Eye (tissue), 1 donor: ENCODE measurements at regions not wholly inside any gene's neighbourhood (a gene's known extent, or its start where the extent isn't known, plus 50 kb on each side); places are given as distances from the start of the nearest gene placed in this dataset.
"Not testable (repeated sequence)": the region's sequence is repeated elsewhere in the genome, so short reads cannot be mapped to it uniquely, and the experiment has no call there.

Source experiments
- DNase-seq: peaks from one replicate; pipeline ENCODE4 v3.0.0-alpha.2; 2015

DNA sequence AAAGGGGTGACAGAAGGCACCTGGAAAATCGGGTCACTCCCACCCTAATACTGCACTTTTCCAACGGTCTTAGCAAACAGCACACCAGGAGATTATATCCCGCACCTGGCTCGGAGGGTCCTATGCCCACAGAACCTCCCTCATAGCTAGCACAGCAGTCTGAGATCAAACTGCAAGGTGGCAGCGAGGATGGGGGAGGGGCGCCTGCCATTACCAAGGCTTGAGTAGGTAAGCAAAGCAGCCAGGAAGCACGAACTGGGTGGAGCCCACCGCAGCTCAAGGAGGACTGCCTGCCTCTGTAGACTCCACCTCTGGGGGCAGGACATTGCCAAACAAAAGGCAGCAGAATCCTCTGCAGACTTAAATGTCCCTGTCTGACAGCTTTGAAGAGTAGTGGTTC lies 101.8 kb downstream of the TBX20 start:
- not testable (repeated sequence) for DNase-seq

DNA sequence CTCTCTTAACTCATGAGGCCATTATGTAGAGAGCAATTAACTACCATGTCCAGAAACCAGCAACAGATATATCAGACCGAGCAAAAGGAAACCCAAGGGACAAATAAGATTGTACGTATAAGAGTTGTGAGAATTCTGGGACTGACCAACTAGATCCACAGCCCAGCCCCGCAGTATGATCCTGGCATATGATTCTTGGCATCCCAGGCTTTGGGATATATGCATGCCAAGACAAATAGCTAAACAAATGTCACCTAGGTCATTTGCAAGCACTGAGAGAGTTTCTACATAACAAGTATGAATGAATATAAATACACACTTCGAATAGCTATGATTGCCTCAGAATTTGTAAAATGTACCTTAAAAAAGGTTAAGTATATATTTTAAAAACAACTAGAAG lies 105.9 kb downstream of the TBX20 start:
- not testable (repeated sequence) for DNase-seq

DNA sequence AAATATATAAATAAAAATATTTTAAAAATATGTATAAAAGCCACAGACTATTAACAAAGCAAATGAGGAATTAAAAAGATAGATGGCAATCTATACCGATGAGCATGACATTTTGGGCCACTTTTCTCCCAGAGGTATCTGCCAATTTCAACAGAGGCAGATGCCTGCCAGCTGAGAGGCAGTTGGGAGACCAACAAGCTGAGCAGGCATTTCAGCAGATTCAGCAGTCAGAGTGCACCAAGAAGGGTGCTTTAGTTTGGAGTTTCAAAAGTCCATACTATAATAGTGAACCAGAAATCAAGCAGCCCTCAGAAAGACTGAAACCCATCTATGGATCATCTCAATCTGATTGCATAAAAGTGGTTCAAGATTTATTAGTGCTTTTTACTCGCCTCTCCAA lies 104.8 kb upstream of the DPY19L1 start:
- DNase-seq, result not testable (repeated sequence)

DNA sequence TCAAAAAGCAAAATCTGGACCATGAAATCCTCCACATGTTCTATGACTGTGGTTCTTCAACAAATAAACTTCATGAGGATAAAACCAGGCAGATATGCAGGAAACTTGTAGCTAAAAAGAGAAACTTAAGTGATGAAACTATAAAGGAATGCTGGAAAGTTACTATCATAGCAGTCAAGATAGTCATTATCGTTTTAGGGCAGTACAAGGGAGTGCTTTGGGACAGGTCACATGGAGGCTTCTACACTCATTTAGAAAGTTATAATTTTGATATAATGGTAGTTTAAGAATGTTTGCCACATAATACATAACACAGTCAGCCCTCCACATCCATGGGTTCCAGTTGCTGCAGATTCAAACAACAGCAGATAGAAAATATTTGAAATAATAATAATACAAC lies 102.0 kb upstream of the DPY19L1 start:
- DNase-seq, result not testable (repeated sequence)

DNA sequence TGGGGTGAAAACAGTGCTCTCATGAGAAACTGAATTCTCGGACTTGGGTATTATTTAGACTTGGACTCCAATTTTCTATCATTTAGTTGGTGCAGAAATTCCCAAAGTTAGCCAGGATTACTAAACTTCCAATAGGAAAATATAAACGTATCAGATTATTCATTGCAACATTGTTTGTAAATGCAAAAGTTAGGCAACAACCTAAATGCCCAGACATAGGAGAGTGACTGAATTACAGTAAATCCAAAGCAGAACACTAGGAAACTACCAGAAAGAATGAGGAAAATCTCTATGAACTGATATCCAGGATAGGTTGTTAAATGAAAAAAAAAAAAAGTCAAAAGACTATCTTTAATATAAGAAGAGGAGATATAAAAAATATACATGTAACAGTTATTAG lies 96.2 kb upstream of the DPY19L1 start:
- not testable (repeated sequence) for DNase-seq

DNA sequence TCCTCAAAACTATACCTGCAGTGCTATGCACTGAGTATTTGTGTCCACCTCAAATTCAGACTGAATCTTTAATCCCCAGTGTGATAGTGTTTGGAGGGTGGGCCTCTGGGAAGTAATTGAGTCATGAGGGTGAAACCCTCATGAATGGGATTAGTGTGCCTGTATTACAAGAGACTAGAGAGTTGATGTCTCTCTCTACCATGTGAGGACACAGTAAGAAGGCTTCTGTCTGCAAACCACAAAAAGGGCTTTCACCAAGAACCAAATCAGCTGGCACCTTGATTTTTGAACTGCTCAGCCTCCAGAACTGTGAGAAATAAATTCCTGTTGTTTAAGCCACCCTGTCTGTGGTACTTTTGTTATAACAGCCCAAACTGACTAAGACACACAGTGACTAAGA lies 95.7 kb upstream of the DPY19L1 start:
- DNase-seq, result not testable (repeated sequence)

DNA sequence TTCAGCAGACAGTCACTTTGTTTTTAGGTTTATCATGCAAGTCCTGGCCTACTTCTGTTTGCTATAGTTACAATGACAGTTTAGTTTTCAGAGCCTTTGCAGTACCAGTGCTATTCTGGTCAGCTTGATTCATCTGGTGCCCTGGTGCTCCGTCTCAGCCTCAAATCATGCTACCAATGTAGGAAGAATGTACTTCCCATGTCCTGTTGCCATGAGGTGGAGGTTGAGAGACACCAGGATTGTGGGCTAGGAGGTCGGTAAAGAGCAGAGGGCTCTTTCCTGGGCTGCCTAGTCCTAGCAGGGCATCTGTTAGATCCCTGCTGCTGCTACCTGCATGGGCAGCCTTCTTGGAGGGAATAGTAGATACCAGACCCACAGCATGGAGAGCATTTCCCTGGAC lies 91.4 kb upstream of the DPY19L1 start:
- DNase-seq, result not testable (repeated sequence)

DNA sequence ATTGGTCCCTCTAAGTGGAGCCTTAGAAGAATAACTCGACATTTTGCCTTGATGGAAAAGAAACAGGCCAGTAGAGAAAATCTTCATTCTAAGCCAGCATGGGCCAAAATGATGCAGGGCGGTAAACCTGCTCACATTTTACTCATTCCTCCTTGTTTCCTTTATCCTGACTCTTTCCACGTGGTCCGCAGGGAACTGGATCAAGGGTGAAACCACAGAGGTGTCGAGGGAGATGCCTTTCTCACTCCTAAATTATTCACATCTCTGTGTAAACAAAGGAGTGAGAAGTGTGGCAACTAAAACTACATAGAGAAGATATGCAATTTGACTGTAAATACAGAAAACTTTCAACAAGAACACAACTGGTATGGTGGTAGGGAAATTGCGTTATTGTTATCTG lies 81.2 kb upstream of the DPY19L1 start:
- DNase-seq, result peak; percentile 3

DNA sequence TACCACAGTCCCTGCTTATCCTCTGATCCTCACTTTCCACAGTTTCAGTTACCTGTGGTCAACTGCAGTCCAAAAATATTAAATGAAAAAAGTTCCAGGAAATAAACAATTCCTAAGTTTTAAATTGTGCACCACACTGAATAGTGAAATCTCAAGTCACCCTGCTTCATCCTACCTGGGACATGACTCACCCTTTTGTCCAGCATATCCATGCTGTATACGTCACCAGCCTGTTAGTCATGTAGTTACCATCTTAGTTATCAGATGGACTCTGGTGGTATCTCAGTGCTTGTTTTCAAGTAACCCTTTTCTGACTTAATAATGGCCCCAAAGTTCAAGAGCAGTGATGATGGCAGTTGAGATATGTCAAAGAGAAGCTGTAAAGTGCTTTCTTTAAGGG lies 69.4 kb upstream of the DPY19L1 start:
- DNase-seq, result not testable (repeated sequence)

DNA sequence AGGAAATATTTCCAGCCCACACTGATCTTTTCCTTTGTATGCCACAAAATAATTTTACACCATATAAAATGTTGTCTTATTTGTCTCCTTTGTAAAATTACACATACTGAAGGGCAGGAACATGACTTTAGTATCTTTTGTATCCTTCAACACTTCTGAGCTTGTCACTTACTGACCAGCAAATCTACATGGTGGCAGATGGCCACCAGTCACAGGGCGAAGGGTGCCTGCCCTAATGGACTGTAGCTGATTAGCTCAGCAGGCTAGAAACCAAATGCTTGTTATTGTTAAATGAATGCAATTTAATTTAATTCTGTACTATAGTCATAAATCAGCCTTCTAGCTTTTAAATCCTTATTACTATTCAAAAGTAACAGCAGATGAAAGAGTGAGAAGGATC lies 68.2 kb upstream of the DPY19L1 start:
- DNase-seq, result not testable (repeated sequence)

DNA sequence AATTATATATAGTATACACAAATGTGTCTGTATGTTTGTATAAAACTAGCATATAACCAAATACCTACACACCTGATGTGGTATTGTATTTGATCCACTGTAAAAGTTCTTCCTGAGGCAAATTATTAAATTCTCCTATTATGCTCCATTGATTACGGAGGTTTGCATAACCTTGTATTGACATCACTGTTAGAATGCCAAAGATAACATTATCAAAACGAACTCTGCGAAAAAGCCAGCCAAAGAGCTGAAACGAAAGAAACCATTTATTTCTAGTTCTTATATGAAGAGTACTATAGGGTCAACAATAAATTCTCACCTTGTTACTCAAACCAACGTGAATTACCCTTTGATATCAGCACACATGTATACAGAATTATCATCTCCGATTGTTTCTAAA lies 65.6 kb upstream of the DPY19L1 start:
- DNase-seq, result not testable (repeated sequence)

DNA sequence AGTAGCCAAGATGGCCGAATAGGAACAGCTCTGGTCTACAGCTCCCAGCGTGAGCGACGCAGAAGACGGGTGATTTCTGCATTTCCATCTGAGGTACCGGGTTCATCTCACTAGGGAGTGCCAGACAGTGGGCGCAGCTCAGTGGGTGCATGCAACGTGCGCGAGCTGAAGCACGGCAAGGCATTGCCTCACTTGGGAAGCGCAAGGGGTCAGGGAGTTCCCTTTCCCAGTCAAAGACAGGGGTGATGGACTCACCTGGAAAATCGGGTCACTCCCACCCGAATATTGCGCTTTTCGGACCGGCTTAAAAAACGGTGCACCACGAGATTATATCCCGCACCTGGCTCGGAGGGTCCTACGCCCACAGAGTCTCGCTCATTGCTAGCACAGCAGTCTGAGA lies 55.7 kb upstream of the DPY19L1 start:
- DNase-seq, result not testable (repeated sequence)
